Duodenal mucosa (tissue), 2 donors: ENCODE measurements at regions not wholly inside any gene's neighbourhood (a gene's known extent, or its start where the extent isn't known, plus 50 kb on each side); places are given as distances from the start of the nearest gene placed in this dataset.
A peak's percentile ranks its signal among the peaks of the same experiment; 100 is the strongest.

ENCODE experiments used
- H3K27ac ChIP-seq: one replicate; pipeline ENCODE4 v1.7.0; 2013; ENCODE audit warnings: low read depth, low read length
- H3K27me3 ChIP-seq, 2 donors: one replicate each; pipeline ENCODE4 v1.7.0; 2013; ENCODE audit warnings: low read length in 2 of 2, control low read depth in 1 of 2; ENCODE audit not compliant: insufficient read depth in 2 of 2, control insufficient read depth in 1 of 2
- H3K36me3 ChIP-seq, 2 donors: one replicate each; pipeline ENCODE4 v1.7.0; 2013; ENCODE audit warnings: low read length in 2 of 2, control low read depth in 1 of 2; ENCODE audit not compliant: insufficient read depth in 2 of 2, control insufficient read depth in 1 of 2
- H3K4me1 ChIP-seq, 2 donors: one replicate each; pipeline ENCODE4 v1.7.0; 2013; ENCODE audit warnings: low read length in 2 of 2, control low read depth in 1 of 2; ENCODE audit not compliant: insufficient read depth in 2 of 2, control insufficient read depth in 1 of 2
- H3K4me3 ChIP-seq, 2 donors: one replicate each; pipeline ENCODE4 v1.7.0; 2013; ENCODE audit warnings: low read length in 2 of 2, low read depth in 1 of 2
- H3K9ac ChIP-seq, 2 donors: one replicate each; pipeline ENCODE4 v1.7.0; 2013; ENCODE audit warnings: low read length in 2 of 2, low read depth in 1 of 2
- H3K9me3 ChIP-seq, 2 donors: one replicate each; pipeline ENCODE4 v1.7.0; 2013; ENCODE audit warnings: low read length in 2 of 2, control low read depth in 1 of 2; ENCODE audit not compliant: control insufficient read depth in 1 of 2

DNA sequence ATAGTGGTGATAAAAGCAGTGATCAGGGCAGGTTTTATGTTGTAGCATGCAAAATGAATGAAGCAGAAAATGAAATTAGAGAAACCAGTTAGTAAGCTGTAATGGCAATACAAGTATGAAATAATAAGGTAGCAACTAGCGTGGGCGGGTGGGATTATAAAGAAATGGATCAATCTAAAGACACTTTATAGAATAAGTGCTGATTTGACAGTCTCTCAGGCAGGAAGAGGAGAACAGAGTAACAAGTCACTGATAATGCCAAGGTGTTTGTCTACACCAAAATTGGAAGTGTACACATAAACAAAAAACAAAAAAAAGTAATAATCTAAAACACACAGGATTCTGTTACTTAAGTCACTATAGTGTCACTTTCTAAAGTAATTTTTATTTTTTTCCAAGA lies 51.0 kb upstream of the PCBP1 start:
- no peaks in the 10 kb centered on the region for H3K9me3 ChIP-seq
- H3K4me1 ChIP-seq = peaks cover 0 to 10% of the 10 kb centered on the region in 2 donors
- no peaks in the 10 kb centered on the region for H3K36me3 ChIP-seq
- H3K27me3 ChIP-seq = no peaks in the 10 kb centered on the region
- H3K4me3 ChIP-seq = no peak overlapping the region
- no peak overlapping the region for H3K27ac ChIP-seq
- no peak overlapping the region for H3K9ac ChIP-seq

- no peaks in the 10 kb centered on the region for H3K9me3 ChIP-seq
- H3K27me3 ChIP-seq = no peaks in the 10 kb centered on the region
- peaks cover 4 to 10% of the 10 kb centered on the region in 2 donors for H3K4me1 ChIP-seq
- H3K36me3 ChIP-seq = no peaks in the 10 kb centered on the region
- H3K9ac ChIP-seq = peak overlapping the region; percentile 3
- H3K27ac ChIP-seq = no peak overlapping the region
- H3K4me3 ChIP-seq = no peak overlapping the region
Observed at GRCh38 chr2:70035344-70035844, 51.9 kb upstream of the PCBP1 start.

- Histone ChIP-seq H3K27me3 (no peaks in the 10 kb centered on the region), H3K4me1 (peaks cover 10 to 13% of the 10 kb centered on the region in 2 donors), H3K9ac (no peak overlapping the region), H3K4me3 (no peak overlapping the region), H3K27ac (no peak overlapping the region), H3K9me3 (no peaks in the 10 kb centered on the region), H3K36me3 (no peaks in the 10 kb centered on the region)
Observed at GRCh38 chr2:70030724-70031420, 56.4 kb upstream of the PCBP1 start.

GRCh38 chr2:70029814-70030409 lies 57.4 kb upstream of the PCBP1 start:
- H3K27me3 ChIP-seq = no peaks in the 10 kb centered on the region
- no peaks in the 10 kb centered on the region for H3K9me3 ChIP-seq
- H3K9ac ChIP-seq = peak overlapping the region in 1 of 2 donors; percentile 40
- H3K36me3 ChIP-seq = no peaks in the 10 kb centered on the region
- no peak overlapping the region for H3K4me3 ChIP-seq
- peak overlapping the region; percentile 53 for H3K27ac ChIP-seq
- H3K4me1 ChIP-seq = peaks cover 4 to 13% of the 10 kb centered on the region in 2 donors

- Histone ChIP-seq H3K9me3 (no peaks in the 10 kb centered on the region), H3K4me1 (no peaks in the 10 kb centered on the region), H3K27me3 (no peaks in the 10 kb centered on the region), H3K27ac (no peak overlapping the region), H3K36me3 (no peaks in the 10 kb centered on the region), H3K9ac (no peak overlapping the region), H3K4me3 (no peak overlapping the region)
Observed at GRCh38 chr2:70024284-70024683, 62.9 kb upstream of the ASPRV1 start.

DNA sequence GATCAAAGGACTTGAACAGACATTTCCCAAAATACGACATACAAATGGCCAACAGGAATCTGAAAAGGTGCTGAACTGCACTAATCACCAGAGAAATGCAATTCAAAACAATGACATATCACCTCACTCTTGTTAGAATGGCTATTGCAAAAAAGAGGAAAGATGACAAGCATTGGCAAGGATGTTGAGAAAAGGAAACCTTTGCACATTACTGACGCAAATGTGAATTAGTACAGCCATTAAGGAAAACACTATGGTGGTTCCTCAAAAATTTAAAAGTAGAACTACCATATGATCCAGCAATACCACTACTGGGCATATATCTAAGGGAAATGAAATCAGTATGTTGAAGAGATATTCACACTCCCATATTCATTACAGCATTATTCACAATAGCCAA lies 57.7 kb upstream of the ASPRV1 start:
- Histone ChIP-seq H3K4me3 (no peak overlapping the region), H3K27ac (no peak overlapping the region), H3K36me3 (no peaks in the 10 kb centered on the region), H3K9ac (no peak overlapping the region), H3K27me3 (no peaks in the 10 kb centered on the region), H3K4me1 (no peaks in the 10 kb centered on the region), H3K9me3 (no peaks in the 10 kb centered on the region)

DNA sequence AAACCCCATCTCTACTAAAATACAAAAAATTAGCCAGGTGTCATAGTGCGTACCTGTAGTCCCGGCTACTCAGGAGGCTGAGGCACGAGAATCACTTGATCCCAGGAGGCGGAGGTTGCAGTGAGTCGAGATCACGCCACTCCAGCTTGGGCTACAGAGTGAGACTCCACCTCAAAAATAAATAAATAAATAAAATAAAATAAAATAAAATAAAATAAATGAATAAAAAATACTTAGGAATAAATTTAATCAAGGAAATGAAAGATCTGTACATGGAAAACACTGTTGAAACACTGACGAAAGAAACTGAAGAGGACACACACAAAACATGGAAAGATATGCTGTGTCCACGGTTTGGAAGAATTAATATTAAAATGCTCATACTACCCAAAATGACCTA lies 56.5 kb upstream of the ASPRV1 start:
- Histone ChIP-seq H3K4me1 (no peaks in the 10 kb centered on the region), H3K27me3 (no peaks in the 10 kb centered on the region), H3K4me3 (no peak overlapping the region), H3K36me3 (no peaks in the 10 kb centered on the region), H3K27ac (no peak overlapping the region), H3K9ac (no peak overlapping the region), H3K9me3 (no peaks in the 10 kb centered on the region)

DNA sequence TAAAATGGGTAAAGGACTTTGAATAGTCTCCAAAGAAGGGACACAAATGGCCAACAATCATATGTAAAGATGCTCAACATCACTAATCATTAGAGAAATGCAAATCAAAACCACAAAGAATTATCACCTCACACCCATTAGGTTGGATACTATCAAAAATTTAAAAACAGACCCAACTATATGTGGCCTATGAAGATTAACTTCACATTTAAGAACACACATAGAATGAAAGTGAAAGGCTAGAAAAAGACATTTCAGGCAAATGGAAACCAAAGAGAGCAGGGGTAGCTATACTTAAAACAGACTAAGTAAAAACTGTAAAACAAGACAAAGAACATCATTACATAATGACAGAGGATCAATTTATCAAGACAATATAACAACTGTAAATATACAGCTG lies 53.5 kb upstream of the ASPRV1 start:
- peaks cover 6 to 13% of the 10 kb centered on the region in 2 donors for H3K4me1 ChIP-seq
- H3K27me3 ChIP-seq = no peaks in the 10 kb centered on the region
- no peak overlapping the region for H3K9ac ChIP-seq
- no peak overlapping the region for H3K27ac ChIP-seq
- no peaks in the 10 kb centered on the region for H3K9me3 ChIP-seq
- H3K36me3 ChIP-seq = no peaks in the 10 kb centered on the region
- H3K4me3 ChIP-seq = no peak overlapping the region

- Histone ChIP-seq H3K4me3 (no peak overlapping the region), H3K9me3 (no peaks in the 10 kb centered on the region), H3K4me1 (peaks cover 10 to 18% of the 10 kb centered on the region in 2 donors), H3K27ac (no peak overlapping the region), H3K9ac (no peak overlapping the region), H3K36me3 (no peaks in the 10 kb centered on the region), H3K27me3 (no peaks in the 10 kb centered on the region)
Observed at GRCh38 chr2:70012887-70013286, 51.5 kb upstream of the ASPRV1 start.

DNA sequence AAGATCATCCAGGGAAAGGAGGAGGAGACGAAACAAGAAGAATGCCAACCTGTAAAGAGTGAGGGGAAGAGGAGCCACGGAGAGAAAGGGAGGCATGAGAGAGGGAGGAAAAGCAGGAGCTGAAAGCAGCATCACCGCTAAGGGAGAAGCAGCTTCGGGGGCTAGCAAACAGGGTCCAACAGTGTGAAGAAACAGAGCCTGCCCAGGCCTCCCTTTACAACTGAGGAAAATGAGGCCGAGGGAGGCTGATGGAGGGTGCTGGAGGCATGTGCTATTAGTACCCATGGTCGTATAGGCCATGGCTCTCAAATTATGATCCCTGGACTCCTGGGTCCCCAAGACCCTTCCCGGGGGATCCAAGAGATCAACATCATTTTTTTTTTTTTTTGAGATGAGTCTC lies 50.4 kb upstream of the ASPRV1 start:
- Histone ChIP-seq H3K36me3 (no peaks in the 10 kb centered on the region), H3K9me3 (no peaks in the 10 kb centered on the region), H3K27me3 (no peaks in the 10 kb centered on the region), H3K9ac (no peak overlapping the region), H3K4me3 (no peak overlapping the region), H3K27ac (no peak overlapping the region), H3K4me1 (peaks cover 10 to 18% of the 10 kb centered on the region in 2 donors)
